GF-D8 (cell line): ENCODE measurements at regions not wholly inside any gene's neighbourhood (a gene's known extent, or its start where the extent isn't known, plus 50 kb on each side); places are given as distances from the start of the nearest gene placed in this dataset.
"Not testable (repeated sequence)": the region's sequence is repeated elsewhere in the genome, so short reads cannot be mapped to it uniquely, and the experiment has no call there.

ENCODE experiments used
- DNase-seq: peaks from one replicate; lab custom pipeline; 2025; lab: John Stamatoyannopoulos, UW

DNA sequence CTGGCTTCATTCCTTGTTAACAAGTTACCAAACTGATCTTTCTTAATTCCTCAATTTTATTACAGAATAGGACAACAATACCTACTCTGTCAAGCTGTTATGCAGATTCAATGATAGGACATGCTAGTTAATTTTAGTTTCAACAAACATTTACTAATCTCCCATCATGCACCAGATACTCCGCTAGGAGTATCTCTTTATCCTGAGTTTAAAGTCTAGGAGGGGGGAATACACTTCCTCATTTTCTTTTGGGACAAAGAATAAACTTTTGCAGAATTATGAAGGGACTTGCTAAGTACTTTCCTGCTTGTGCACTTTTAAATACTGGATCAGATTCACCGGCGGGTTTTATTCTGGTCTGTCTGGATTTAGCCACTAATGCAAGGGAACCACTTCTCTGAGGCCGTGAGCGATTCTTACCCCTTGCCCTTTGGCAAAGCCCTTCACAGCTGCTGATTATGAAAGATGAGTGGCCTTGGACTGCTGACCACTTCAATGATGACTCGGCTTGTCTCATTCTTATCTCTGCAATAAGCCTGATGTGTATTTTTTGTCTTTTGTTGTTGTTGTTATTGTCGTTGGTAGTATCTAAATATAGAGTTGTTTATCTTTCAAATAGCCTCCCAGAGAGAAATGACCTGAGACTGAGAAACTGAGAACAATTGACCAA, 73.9 kb downstream of the RMI1 start:
- no peak for DNase-seq

DNA sequence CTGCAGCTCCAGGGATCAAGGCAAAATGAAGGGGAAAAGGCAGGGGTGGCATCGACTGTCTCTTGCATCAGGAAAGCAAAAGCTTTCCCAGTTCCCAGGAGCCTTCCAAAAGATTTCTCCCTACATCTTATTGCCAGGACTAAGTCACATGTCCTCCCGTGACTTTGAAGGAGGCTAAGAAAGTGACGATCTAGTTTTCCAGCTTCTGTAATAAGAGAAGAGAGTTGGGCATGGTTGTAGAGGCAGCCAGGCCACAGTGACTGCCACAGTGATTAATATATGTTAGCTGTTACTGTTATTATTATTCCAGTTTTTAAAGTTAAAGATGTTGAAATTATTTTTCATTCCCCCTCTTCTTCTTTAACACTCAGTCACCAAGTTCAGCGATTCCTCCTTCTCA, 77.1 kb downstream of the RMI1 start:
- no peak for DNase-seq

DNA sequence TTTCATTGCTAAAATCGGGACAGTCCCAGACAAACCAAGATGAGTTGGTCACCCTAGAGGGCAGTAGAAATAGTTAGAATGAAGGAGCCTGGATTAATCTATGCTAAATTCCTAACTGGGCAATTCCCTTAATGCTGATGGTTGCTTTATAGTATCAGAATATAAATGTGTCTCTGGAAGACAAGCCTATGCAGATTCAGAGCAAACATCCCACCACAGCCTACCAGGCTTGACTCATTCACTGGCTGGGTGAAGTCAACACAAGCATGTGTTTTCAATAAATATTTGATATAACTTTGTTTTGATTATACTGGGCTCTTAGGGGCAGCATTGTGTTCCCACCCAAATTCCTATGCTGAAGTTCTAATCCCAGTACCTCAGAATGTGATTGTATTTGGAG, 79.3 kb downstream of the RMI1 start:
- DNase-seq, result no peak

DNA sequence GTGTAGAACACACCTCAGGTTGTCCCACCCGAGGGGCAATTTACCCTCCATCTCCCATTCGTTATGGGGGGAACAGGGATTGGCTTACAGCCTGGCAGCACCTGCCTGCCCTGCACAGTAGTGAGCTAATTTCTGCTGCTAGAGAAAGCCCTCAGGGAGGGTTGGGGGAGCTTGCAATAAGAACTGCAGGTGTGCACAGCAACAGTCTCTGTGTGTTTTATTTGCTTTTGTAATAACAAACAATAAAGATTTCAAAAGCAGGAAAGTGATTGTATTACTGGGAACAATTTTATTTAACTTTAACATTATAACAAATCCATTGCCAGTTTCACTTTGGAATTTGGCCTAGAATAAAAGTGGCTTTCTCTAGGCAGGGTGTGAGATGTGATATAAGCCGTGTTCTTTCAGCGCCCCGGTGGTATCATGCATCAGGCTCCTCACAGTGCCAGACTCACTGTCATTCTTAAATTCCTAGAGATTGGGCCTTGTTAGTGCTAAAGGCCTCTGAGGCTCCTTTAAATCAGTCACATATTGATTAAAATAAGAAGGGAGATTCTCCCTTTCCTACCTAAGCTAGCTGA, 81.1 kb downstream of the RMI1 start:
- DNase-seq, result no peak

DNA sequence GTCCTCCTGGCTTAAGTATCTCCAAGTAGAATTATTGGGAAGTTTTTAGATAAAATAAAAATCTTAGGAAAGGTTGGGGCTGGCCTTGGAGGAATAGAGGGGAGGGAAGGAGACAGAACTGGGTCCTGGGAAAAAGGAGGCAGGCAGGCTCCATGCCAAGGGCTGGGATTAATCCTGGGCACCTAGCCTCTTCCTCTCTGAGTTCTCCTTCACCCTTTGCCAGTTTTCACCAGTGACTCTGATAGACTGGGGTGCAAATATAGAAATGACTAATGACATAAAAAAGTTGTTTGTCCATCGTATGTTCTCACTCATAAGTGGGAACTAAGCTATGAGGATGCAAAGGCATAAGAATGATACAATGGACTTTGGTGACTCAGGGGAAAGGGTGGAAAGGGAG, 81.9 kb downstream of the RMI1 start:
- DNase-seq, result no peak

DNA sequence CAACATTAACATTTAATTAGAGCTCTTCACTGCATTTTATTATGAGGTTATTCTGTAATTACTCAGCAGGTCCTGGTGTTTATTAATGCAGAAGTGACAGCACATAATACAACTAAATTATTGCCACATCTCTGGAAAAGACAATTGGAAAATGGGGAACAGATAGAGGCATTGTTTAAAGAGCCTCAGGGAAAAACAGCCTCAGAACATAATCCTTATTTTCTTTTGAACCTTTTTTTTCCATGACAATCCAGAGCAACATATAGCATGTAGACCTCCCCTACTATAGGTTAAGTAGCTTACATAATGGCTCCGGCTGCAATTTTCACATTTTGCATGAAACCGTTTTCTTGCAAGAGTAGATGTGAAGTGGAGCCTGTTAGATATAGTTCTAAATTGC, 87.2 kb downstream of the RMI1 start:
- no peak for DNase-seq

DNA sequence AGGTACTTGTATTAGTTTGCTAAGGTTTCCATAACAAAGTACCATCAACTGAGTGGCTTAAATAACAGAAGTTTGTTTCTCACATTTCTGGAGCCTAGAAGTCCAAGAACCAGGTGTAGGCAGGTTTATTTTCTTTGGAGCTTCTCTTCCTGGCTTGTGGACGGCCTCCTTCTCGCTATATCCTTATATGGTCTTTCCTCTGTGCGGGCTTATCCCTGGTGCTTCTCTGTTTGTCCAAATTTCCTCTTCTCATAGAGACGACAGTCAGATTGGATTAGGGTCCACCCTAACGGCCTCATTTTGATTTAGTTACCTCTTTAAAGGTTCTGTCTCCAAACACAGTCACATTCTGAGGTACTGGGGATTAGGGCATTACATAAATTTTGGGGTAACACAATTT, 88.3 kb downstream of the RMI1 start:
- DNase-seq, result no peak

DNA sequence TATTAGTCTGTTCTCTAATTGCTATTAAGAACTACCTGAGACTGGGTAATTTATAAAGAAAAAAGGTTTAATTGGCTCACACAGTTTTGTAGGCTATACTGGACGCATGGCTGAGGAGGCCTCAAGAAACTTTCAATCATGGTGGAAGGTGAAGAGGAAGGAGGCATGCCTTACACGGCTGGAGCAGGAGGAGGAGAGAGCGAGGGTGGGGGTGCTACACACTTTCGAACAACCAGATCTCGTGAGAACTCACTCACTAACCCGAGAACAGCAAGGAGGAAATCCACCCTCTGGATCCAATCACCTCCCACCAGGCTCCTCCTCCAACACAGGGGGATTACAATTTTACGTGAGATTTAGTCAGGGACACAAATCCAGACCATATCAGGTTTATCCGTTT, 90.0 kb downstream of the RMI1 start:
- no peak for DNase-seq

DNA sequence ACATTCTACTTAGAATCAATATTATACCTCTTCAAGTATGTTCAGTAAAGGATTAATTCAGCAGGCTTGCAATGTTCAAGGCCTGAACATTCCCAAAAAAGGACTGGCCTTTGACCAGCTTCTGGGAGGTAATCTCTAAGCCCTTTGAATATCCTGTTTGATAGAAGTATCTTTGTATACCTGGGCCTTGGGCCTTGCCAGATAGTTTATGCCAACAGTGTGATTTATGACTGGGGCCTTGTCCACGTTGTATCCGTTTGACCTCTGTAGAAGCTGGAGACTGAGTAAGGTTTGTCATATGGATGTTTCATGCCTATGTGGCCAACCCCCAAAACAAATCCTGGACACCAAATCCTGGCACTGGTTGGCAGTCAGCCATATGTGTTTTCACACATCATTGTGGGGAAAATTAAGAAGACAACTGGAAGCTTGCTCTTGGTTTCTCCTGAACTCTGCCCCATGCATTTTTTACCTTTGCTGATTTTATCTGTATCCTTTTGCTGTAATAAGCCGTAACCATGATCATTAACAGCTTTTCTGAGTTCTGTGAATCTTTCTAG, 92.1 kb downstream of the RMI1 start:
- no peak for DNase-seq

DNA sequence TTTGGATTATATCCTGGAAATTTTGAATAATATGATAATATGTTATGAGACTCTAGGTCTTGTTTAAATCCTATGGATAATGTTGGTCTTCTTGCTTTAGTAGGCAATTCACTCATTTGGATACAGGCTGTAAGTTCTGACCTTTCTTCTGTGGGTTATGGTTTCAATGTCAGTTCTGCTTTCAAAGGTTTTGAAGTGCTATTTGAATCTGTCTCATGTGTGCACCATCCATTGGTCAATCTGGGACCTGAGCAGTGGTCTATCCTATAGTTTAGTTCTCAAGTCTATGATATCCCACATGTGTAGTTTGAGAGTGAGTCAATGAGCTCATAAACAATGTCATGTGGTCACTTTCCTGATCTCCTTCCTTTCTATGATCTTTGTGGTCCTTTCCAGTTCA, 94.4 kb downstream of the RMI1 start:
- no peak for DNase-seq

DNA sequence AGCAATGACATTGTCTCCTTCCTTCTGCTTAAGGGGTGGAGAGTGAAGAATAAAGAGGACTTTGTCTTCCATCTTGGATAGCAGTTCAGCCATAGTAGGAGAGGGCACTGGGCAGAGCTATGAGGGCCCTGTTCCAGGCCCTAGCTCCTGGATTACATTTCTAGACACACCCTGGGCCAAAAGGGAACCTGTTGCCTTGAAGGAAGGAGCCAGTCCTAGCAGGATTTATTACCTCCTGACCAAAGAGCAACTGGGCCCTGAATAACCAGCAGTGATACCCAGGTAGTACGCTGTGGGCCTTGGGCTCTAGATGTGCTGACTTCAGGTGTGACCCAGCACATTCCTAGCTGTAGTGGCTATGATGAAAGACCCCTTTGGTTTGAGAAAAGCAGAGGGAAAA, 95.8 kb downstream of the RMI1 start:
- DNase-seq, result no peak

DNA sequence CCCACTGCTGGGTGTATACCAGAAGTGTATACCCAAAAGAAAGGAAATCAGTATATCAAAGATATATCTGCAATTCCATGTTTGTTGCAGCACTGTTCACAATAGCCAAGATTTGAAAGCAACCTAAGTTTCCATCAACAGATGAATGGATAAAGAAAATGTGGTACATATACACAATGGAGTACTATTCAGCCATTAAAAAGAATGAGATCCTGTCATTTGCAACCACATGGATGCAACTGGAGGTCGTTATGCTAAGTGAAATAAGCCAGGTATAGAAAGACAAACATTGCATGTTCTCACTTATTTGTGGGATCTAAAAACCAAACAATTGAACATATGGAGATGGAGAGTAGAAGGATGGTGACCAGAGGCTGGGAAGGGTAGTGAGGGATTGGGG, 97.2 kb downstream of the RMI1 start:
- not testable (repeated sequence) for DNase-seq

DNA sequence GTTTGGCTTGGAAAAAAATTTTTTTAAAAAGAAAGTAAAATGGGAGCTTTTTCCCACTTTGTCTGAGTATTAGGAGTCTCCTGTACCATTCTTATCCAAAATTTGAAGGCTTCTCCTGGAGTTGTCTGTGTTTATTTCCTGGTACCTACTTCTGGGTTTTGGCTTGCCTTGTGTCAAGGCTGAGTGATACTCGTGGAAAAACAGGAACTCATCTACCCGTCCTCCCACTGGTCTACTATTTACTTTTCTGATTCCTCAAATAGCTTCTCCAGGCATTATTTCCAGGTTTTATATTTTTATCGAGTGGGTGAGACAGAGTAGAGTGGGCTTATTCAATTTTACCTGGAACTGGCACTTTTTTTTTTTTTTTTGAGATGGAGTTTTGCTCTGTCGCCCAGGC, 99.4 kb downstream of the RMI1 start:
- no peak for DNase-seq

DNA sequence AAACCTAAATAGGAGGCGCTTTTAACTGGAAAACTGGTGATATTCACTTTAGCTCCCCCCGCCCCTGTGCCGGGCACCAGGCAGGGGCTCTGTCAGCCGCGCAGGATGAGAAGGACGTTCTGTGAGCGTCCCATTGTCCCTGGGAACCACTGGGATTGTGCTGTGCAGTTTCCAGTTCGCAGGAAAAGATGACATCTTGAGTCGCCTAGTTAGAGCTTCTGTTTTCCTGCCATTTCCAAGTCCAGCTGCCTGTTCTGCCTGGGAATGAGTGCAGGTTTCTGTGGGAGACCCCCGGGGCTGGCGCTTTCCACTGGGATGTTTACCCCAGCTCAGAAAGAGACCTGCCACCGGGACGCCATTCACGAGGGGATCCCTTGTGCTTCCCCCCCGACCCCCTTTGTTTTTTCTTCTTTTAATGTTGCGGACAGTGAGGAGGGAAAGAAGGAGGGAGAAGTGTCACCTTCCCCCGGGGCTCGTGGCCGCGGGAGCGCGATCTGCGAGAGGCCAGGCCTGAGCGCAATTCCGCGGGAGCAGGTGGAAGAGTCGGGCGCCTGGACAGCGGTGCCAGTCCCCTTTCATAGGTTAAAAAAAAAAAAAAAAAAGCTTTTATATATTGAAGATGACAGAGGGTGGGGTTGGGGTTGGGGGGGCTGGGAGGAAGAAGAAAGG, 121.5 kb downstream of the RMI1 start:
- no peak for DNase-seq

DNA sequence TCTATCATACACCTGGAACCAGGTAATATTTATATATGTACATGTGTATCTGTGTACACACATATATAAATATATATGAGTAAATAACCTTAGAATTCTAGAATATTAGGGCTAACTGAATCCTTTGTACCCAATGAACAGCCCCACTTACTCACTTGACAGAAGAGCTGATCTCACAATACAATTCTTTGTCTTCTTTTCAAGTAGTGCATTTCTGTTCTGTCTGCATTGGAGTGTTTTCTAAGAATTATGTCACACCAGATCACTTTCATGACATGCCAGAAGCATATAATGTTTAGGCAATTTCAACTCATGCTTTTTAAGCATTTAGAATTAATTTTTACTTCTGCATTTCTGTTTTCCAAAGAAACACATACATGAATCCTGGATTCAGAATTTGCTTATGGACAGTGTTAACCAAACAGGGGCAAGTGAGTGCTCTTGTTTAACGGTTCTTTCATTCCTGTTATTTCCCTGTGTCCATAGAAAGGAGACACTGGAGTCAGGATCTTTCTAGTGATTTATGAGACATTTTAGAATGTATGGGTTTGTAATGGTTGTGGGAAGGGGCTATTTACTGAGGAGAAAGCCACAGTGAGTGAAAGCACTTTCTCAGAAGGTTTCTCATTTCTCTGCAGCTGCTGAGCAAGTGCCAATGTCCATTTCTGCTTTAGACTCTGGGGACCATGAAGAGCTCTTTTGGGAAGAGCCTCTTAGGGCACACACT, 123.2 kb downstream of the RMI1 start:
- no peak for DNase-seq

DNA sequence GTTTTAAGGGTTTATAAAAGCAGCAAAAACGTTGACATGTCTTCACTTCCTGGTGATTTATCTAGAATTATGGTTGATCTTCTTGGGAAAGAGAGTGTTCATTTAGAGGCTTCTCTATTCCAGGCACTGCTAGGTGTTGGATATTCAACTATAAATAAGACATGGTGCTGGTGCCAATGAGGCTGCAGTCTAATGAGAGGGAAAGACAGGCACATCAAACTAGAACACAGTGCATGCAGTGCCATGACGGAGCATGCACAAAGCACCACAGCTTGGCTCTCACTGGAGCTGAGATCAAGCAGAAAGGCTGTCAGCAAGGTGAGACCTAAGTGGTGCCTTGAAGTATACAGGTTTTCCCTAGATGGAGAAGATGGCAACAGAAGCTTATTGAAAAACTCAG, 126.5 kb downstream of the RMI1 start:
- DNase-seq, result no peak

DNA sequence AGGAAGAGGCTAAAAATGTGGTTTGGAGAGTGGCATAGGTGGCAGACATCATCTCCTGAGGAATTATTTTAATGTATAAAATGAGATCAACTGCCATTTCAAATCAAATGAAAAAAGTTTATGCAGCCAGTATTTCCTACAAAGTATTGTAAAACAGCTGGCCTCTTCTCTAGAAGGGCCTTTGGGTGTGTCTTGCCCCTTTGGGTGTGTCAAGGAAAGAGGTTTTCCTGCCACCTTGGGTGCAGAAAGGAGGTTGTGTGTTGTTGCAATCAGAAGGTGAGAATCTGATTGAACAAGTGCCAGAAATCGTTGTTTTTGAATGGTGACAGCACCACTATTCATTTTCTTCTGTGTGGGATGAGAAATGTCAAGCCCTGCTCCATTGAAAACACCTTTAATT, 127.4 kb downstream of the RMI1 start:
- no peak for DNase-seq

DNA sequence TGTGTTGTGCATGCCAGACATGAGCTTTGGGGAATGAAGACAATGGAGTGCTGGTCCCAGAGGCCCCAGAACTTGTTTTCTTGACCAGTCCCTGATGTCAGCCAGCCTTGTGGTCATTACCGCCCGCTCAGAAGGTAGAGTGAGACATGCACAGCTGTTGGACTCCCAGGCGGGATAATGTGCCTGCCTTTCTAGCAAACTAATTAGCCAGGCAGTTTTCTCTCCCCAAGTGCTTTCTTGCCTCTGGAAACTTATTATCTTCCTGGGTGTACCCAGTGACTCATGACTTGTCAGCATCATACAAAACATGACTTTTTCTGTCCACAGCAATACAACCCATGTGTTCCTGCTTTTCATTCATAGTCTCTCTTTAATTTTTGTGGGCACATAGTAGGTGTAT, 131.1 kb downstream of the RMI1 start:
- no peak for DNase-seq

DNA sequence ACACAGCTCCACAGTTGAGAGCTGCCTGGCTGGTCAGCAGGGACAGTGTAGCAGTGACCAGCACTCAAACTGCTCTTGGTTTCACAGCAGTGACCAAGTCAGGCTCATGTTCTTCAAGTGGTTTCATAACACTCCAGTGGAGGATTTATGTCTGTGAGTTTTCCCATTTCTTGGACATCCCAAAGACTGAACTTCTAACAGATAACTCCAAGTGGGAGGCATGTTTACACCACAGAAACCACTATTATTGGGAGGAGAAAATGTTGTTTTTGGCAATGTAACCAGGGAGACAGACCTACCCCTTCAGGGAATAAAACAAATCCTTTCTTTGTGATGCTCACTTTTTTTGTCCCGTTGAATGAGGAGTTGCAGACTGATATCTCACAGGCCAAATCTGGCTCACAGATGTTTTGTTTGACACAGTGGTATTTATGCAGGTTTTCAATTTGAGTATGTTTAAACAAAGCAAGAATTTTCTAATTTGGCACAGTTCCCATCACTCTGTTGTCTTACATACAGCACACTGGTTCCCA, 141.5 kb downstream of the RMI1 start:
- DNase-seq, result no peak

DNA sequence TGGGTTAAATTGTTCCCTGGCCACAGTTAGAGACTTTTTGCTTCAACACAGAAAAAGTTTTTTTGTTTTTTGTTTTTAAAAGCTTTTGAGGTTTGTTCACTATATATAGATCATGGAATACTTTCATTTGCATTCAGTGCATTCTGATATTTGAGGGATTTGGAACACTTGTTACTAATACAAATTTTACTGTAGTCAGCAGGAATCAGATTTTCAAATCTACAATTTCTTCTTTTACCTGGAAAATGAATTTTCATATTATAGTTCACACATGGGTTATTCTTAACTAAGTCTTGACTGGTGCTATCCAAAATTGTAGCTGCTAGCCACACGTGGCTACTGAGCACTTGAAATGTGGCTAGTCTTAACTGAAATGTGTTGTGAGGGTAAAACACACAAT, 142.0 kb downstream of the RMI1 start:
- no peak for DNase-seq

DNA sequence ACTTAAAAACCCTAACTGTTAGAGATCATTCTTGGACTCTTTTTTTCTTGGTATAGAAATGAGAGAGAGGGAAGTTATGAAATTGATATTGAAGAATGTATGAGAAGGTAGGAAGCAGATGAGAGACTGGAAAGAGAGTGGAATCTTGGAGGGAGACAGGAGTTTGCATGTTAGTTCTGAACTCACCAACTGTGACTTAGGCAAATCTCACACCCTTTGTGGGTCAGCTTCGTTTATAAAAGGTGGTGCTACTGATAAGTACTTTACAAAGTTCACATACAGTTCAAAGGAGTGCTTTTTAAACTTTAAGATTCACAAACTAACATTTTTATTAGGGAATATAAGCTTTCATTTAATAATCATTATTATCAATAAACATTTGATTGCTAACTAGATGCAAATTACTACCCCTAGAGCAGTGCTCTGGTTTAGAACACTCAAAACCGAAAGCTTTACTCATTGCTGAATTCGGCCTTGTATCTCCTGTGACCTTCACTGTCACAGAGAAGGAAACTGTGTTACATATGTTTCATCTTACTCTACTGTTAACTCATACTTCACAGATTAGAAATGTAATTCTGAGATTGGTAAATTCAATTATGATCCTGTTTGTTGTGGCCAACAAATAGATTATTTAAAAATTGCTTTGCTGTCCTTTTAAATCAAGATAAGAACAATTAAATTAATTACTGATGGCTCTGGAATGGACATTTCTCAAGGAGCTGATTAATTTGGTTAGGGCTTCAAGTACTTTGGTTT, 143.2 kb downstream of the RMI1 start:
- DNase-seq, result no peak

DNA sequence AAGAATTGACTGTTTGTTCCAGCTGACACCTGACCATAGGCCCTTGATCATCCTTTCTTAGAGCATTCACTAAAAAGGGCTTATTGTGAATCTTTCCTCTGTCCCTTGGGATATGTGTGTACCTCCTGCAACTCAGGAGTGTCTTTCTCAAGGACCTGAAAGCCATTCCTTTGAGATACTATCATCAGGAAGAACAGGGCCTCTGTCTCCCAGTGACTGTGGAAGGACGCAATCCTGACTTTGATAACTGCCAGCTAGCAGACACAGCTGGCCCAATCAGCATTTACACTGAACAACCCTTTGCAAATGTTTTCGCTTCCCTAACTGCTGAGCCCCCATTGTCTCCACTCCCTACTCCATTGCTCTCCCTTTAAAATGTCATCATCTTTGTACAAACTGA, 144.4 kb downstream of the RMI1 start:
- no peak for DNase-seq
